HepG2 (cell line): ENCODE measurements at regions not wholly inside any gene's neighbourhood (a gene's known extent, or its start where the extent isn't known, plus 50 kb on each side); places are given as distances from the start of the nearest gene placed in this dataset.

Experiments
- POGZ ChIP-seq: sonication (generic); formaldehyde crosslinking; IDR thresholded peaks from 2 replicates; pipeline ENCODE4 v1.4.0; 2020; ENCODE audit warnings: mild to moderate bottlenecking, missing genetic modification reagents
- SRF ChIP-seq: IDR thresholded peaks from 2 replicates; pipeline ENCODE4 v1.6.1; 2011; ENCODE audit warnings: mild to moderate bottlenecking, low read depth, low read length, moderate library complexity
- ZNF629 ChIP-seq: sonication (generic); formaldehyde crosslinking; conservative IDR thresholded peaks from 2 replicates; pipeline ENCODE4 v1.5.0; 2020; ENCODE audit warnings: missing genetic modification reagents
- ZSCAN25 ChIP-seq: sonication (generic); formaldehyde crosslinking; IDR thresholded peaks from 2 replicates; pipeline ENCODE4 v1.8.0; 2022; ENCODE audit warnings: mild to moderate bottlenecking, missing genetic modification reagents

GRCh38 chr3:117074826-117075225 lies 365.2 kb downstream of the TUSC7 start:
- no peak for TF ChIP-seq ZSCAN25 (CRISPR knock-in tag)
- TF ChIP-seq POGZ = no peak
- TF ChIP-seq ZNF629 = no peak
- no peak for TF ChIP-seq SRF
